NCI-H226 (cell line): ENCODE measurements at regions not wholly inside any gene's neighbourhood (a gene's known extent, or its start where the extent isn't known, plus 50 kb on each side); places are given as distances from the start of the nearest gene placed in this dataset.

Experiments
- DNase-seq: peaks from one replicate; pipeline ENCODE4 v3.0.0-alpha.2; 2015

DNA sequence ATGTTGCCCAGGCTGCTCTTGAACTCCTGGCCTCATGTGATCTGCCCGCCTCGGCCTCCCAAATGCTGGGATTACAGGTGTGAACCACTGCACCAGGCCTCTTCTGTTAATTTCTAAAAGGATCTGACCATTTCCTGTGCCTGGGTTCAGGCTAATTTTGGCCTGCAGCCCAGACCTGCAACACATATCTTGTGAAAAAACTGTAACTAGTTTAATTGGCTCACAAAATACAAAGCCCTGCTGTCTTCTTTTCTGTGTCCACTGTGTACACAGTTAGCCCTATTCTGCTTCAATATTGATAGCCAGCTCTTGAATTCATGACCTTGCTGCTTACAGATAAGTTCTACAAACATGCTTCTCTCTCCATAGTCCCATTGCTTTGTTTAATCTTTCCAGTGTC is 753.5 kb downstream of the PDHA2 start:
- peak; percentile 21 for DNase-seq

GRCh38 chr4:96598465-96598864 is 758.6 kb downstream of the PDHA2 start:
- DNase-seq: no peak

DNA sequence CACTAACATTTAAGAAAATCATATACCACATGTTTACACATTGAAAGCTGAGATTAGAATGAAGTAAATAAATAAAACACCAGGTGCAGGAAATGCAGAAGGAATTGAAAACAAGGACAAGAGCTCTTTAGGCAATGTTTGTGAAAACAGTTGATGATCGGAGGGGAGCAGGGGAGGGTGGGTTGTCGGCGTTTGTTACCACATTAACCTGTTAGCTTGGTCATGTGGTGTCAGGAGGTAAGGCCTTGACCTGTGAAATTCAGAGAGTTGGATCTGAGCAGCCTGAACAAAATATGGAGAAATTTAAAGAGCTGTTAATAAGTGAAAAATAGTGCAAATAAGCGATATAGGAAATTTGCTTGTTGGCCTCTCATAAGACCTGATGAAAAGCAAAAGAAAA is 759.9 kb downstream of the PDHA2 start:
- no peak for DNase-seq

DNA sequence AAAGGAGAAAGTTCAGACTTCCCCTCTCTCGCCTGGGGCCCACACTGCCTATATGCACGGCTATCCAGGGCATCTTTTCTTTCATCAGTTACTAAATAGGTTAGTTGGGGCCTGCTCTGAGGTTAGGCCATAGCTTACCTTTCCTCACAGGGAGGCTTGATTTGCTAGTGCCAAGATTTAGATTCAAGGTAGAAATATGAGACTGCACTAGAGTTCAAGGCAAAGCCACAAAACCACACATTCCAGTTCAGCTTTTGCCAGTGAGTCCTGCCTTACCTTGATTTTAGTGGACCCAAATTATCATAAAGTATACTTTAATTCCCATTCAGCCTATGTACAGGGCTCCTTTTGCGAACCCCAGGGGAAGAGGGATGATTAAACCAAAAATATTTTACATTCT is 762.8 kb downstream of the PDHA2 start:
- peak; percentile 21 for DNase-seq

GRCh38 chr4:96603641-96604040 is 763.7 kb downstream of the PDHA2 start:
- DNase-seq: no peak

DNA sequence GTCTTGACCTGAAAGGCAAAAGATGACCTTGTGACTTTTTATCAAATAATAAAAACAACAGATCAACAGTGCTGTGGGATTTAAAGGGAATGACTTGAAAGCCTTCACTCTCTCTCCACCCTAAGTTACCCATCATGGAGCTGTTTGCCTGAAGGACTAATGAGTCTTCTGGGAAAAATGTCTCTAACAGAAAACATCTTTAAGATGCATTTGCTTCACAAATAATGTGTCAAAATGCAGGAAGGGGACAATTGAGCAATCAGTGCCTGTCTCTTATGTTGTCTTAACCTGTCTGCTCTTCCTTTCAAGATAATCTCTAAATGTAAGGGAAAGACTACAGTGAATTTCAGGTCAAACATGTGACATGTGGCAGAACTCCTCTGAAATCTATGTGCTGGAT is 766.6 kb downstream of the PDHA2 start:
- DNase-seq: no peak

DNA sequence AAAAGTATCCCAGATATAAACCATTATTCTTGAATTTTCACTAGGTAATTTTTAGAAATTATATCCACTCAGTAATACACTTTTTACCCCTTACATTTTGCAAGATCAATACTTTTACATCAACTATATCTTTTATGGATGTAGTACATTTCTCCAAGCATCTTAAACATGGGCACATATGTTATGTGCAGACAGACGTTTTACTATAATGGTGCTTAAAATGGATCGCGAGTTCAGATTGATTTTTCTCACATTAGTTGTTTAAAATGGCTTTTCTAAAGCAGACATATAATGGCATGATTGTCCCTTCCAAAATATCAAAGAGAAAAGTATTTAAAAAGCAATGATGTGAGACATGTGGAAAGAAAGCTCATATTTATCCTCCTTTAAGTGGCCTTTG is 786.1 kb downstream of the PDHA2 start:
- DNase-seq: no peak

GRCh38 chr4:96630839-96631238 is 790.9 kb downstream of the PDHA2 start:
- DNase-seq: no peak

DNA sequence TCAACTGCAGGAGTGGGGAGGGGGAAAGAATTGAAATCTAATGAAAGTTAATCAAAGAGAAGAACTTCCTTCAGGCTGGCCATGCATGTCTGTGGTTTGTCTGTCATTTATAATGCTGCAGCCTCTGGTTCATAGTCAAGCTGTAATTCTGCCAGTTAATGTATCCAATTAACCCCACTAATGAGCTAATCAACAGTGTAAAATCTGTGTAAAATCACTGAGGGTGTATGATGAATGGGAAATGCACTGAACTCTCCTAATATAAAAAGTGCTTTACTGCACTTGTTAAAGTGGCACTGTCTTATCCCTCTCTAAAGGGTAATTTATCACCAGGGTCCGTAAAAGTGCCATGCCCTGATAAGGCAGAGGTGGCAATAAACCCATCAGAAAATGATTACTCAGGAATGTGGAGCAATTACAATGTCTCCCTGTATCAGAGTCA is 798.1 kb downstream of the PDHA2 start:
- DNase-seq: no peak

- no peak for DNase-seq
These were observed 800.0 kb downstream of the PDHA2 start for GRCh38 chr4:96639932-96640331.

- DNase-seq: no peak
These were observed 802.6 kb downstream of the PDHA2 start for GRCh38 chr4:96642490-96642889.

DNA sequence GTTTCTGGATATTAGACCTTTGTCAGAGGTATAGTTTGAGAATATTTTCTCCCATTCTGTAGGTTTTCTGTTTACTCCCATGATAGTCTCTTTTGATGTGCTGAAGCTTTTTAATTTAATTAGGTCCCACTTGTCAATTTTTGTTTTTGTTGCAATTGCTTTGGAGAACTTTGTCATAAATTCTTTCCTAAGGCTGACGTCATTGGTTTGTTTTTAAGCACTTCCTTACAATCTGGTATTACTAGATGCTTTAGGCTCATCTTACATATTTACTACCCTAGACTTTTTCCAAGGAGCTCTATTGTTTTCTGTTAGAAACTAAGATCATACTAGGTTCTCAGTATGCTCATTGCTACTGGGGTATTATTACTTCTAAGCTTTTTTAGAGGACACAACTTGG is 806.3 kb downstream of the PDHA2 start:
- no peak for DNase-seq

DNA sequence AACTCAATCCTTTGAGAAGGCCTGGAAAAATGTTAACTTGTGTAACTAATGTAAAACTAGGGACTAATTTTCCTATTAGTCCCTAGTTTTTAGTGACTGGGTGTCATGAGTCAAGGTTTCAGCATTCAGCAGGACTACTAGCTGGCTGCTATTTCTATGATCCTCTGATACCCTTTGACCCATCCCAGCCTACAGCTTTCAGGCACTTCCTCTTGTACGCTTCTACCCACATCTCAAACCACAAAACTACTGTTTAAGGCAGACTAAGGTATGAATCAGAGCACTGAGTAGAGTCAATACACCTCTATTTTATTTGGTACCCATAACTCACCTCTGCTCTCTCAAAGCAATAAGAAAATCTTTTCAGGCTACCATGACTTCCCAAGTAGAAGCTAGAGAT is 809.6 kb downstream of the PDHA2 start:
- peak; percentile 88 for DNase-seq

GRCh38 chr4:96652158-96652557 is 812.3 kb downstream of the PDHA2 start:
- peak; percentile 20 for DNase-seq

- no peak for DNase-seq
These were observed 812.9 kb downstream of the PDHA2 start for GRCh38 chr4:96652821-96653220.

DNA sequence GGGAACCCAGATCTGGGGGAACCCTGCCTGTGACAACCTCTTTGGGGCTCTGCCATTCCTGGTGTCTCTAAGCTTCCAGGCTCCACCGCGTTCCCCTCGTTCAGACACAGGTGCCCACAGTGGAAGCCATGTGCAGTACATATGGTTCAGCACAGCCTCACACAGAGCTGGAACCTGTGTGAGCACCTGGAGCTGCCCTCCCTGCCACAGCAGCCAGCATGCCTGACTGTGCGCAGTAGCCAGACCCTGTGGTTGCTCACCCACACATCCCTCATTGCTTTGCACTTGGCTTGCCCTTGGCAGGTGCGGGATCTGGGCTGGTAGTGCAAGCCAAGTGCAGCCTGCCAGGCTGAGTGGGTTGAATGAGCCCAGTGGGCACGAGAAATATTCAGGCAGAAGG is 814.2 kb downstream of the PDHA2 start:
- no peak for DNase-seq

- DNase-seq: no peak
These were observed 830.5 kb downstream of the PDHA2 start for GRCh38 chr4:96670381-96670780.

DNA sequence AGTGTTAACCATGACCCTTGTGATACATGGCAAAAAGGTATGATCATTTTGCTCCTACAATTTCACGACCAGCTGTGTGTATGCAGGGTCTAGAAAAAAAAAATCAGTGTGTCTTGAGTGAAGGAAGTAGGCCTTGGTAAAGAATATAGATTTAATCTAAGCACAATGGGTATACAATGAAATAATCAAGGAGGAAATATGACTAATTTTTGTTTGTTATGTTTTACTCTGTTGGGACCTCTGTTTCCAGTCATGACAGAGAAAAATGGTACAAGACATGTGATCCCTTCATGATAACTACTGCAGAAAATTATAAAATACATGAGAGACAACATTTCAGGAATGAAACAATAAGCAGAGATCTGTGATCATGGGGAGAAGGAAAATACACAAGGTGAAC is 835.5 kb downstream of the PDHA2 start:
- DNase-seq: no peak

GRCh38 chr4:96675896-96676295 is 836.0 kb downstream of the PDHA2 start:
- DNase-seq: no peak

DNA sequence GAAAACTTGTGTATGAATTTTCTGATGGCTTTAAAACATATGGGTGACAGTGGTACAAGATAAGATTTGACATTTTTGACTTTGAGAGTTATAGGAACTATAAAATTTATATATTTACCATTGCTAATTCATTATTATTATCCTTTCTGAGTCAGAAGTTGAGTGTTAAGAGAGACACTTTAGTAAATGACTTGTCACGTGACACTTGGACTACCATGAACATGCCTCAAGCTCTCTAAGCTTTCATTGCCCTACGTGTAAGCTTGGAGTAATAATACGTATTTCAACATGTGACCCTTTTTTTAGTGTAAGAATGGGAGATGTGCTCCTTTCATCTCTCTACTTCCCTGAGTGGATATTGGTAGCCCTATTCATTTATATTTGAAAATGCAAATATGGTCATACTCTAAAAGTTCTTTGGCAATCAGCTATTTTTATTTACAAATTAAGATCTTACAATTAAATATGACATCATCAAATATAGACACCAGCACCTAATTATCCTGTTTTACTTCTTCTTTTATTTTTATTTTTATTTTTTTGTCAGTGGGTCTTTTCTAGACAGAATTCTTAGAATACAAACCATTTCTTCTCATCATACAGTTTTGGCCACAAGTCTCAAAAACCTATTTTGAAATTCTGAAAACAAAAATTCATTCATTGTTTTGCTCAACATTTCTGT is 837.0 kb downstream of the PDHA2 start:
- DNase-seq: no peak

DNA sequence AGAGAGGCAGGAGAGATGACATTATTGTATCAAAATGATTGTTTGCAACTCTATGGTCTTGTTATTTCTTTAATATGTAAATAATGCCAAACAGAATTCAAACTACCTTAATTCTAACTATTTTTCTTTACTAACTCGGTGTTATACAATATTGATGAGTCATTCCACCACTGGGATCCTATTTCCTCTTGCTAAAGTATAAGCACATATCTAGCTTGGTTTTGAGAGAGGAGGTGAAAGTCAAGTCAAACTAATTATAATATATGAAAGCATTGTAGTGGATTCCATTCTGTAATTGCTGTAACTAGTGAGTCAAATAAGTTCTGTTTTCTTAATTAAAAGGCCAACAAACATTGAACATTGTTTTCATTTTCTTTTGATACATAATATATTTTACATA is 837.6 kb downstream of the PDHA2 start:
- peak; percentile 18 for DNase-seq

GRCh38 chr4:96681218-96681617 is 841.3 kb downstream of the PDHA2 start:
- no peak for DNase-seq

- DNase-seq: no peak
These were observed 845.8 kb downstream of the PDHA2 start for GRCh38 chr4:96685691-96686090.

DNA sequence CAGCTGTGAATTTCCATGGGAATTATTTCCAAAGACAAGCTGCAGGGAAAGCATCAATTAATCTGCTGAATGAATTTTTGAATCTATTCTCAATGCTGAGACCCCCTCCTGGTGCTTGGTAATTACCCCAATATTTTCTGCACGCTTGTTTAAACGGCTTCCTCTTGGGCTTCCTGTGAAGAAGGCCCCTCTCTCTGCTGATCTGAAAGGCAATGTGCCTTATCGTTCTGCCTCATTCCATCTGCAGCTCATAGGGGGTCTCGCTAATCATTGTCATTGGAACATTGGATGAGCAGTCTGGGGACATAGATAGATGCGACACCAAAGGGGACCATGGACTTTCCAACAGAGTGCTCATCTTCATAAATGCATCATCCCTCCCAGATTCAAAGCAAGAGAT is 851.6 kb downstream of the PDHA2 start:
- DNase-seq: no peak

DNA sequence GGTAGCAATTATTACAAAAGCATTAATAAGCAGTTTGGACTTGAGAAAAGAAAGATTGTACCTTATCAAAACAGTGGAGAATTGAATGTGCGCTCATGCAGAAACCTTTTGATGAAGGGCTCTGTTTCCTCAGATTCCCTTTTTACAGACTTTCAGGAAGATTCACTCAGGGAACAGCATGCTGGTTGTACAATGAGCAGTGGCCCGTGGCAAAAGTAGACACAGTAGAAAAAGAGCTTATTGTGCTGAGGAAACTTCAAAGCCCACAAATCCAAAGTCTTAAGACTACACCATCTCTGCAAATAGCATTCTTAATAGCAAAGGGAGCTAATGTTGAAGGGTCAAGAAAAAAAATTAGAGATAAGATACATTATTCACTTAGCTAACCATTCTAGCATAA is 858.9 kb downstream of the PDHA2 start:
- DNase-seq: no peak

- no peak for DNase-seq
These were observed 863.4 kb downstream of the PDHA2 start for GRCh38 chr4:96703265-96703664.
